ENCODE measurements at regions not wholly inside any gene's neighbourhood (a gene's known extent, or its start where the extent isn't known, plus 50 kb on each side); places are given as distances from the start of the nearest gene placed in this dataset.

DNA sequence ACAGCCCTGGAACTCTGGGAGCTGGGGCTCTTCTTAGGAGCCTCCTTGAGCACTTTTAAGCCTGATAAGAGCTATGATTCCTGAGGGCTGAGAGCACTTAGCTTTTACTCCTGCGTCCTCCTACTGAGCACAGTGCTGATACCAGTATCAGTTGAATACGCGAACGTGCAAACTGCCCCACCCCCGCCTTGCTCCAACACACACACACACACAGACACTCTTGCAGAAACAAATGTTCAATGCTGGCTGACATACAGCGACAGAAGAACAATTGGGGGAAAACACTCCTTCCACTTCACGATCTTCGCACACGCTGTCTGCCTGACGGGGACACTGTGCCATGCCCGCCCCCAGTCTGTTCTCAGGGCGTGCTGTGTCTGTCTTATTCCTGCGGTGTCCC is 57.2 kb upstream of the DLK1 start:
- Histone ChIP-seq H3K4me3 (no peak overlapping the region), H3K27me3 (no peaks in the 10 kb centered on the region), H3K4me1 (no peaks in the 10 kb centered on the region), H3K27ac (no peak overlapping the region), H3K9me3 (no peaks in the 10 kb centered on the region), H3K36me3 (no peaks in the 10 kb centered on the region)
- no peak for TF ChIP-seq CTCF (IDR thresholded peaks at IDR 0.05)
- TF ChIP-seq POLR2A (IDR thresholded peaks at IDR 0.05), result no peak
- intact Hi-C loops (cut with DNase I; ENCODE audit: low total_unique reads), result no loop called here
- no peak for DNase-seq

DNA sequence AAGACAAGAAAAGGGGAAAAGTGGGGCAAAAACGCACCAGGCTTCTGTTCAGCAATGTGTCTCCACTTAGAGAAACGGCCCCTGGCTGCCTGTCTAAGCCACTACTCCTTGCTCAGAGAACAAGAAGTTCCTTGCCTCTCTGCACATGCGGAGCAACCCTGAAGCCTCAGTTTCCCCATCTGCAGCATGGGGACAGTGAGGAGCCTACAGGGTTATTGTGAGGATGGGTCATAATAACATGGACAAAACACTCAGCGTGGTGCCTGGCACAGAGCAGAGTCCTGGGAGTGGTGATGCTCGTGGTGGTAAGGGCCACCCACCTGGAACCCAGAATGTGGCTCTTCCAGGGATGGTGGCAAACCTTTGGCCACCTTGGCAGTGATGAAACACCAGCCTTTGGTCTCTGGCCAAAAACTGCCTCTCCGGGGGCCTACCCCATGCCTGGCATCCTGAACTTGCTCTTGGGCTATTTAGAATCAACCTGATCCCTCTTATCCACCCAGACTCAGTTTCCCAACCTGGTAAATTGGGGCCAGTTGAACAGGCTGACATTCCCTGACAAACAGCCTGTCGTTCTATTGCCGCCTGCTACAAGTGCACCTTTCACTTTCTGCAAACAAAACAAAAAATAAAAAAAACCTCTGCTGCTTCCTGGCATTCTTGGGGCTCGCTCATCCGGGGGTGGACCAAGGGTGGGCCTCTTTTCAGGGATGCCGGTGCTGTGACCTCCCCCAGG is 56.5 kb upstream of the DLK1 start:
- no peak for DNase-seq
- Histone ChIP-seq H3K27ac (no peak overlapping the region), H3K36me3 (no peaks in the 10 kb centered on the region), H3K9me3 (no peaks in the 10 kb centered on the region), H3K4me1 (no peaks in the 10 kb centered on the region), H3K27me3 (no peaks in the 10 kb centered on the region), H3K4me3 (no peak overlapping the region)
- TF ChIP-seq POLR2A (IDR thresholded peaks at IDR 0.05), result no peak
- TF ChIP-seq CTCF (IDR thresholded peaks at IDR 0.05), result no peak
- intact Hi-C loops (cut with DNase I; ENCODE audit: low total_unique reads), result no loop called here

DNA sequence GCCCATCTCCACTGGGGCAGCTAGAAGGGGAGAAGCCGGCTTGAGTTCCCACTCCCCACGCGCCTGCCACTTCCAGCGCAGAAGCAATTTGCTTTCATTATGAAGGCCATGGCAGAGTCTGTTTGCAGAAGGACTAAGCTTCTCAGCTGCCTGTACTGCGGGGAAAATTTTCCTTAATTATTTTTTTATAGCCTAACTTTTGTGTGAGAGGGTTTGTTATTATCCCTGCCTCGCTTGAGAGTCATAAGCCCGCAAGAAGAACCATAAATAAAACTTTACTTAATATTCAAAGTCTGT is 56.0 kb upstream of the DLK1 start:
- Histone ChIP-seq H3K27ac (no peak overlapping the region), H3K27me3 (no peaks in the 10 kb centered on the region)
- TF ChIP-seq POLR2A (IDR thresholded peaks at IDR 0.05), result no peak
- TF ChIP-seq CTCF (IDR thresholded peaks at IDR 0.05), result no peak

GRCh38 chr14:100671386-100671901 is 55.2 kb upstream of the DLK1 start:
- DNase-seq, result no peak
- H3K4me3 ChIP-seq, result no peak overlapping the region
- intact Hi-C loops (cut with DNase I; ENCODE audit: low total_unique reads), result no loop called here
- H3K27me3 ChIP-seq, result no peaks in the 10 kb centered on the region
- H3K9me3 ChIP-seq, result no peaks in the 10 kb centered on the region
- no peaks in the 10 kb centered on the region for H3K4me1 ChIP-seq
- TF ChIP-seq POLR2A (IDR thresholded peaks at IDR 0.05) (no peak), CTCF (IDR thresholded peaks at IDR 0.05) (no peak)
- H3K36me3 ChIP-seq, result no peaks in the 10 kb centered on the region
- no peak overlapping the region for H3K27ac ChIP-seq

More for the DNA sequence above, 56.0 kb upstream of the DLK1 start:
- Histone ChIP-seq H3K4me1 (no peaks in the 10 kb centered on the region), H3K36me3 (no peaks in the 10 kb centered on the region), H3K9me3 (no peaks in the 10 kb centered on the region), H3K4me3 (no peak overlapping the region)
- intact Hi-C loops (cut with DNase I; ENCODE audit: low total_unique reads), result no loop called here
- no peak for DNase-seq

- Histone ChIP-seq H3K4me3 (no peak overlapping the region), H3K27ac (no peak overlapping the region), H3K27me3 (no peaks in the 10 kb centered on the region), H3K9me3 (no peaks in the 10 kb centered on the region), H3K4me1 (no peaks in the 10 kb centered on the region), H3K36me3 (no peaks in the 10 kb centered on the region)
- intact Hi-C loops (cut with DNase I; ENCODE audit: low total_unique reads), result no loop called here
- TF ChIP-seq CTCF (IDR thresholded peaks at IDR 0.05) (no peak), POLR2A (IDR thresholded peaks at IDR 0.05) (no peak)
- DNase-seq, result no peak
These were observed 54.8 kb upstream of the DLK1 start for GRCh38 chr14:100671906-100672305.
